Amniotic epithelial cell (primary cell): ENCODE measurements at regions not wholly inside any gene's neighbourhood (a gene's known extent, or its start where the extent isn't known, plus 50 kb on each side); places are given as distances from the start of the nearest gene placed in this dataset.
A peak's percentile ranks its signal among the peaks of the same experiment; 100 is the strongest.

Experiments used
- DNase-seq: peaks from one replicate; pipeline ENCODE4 v3.0.0-alpha.2; 2010; ENCODE audit warnings: low read depth

DNA sequence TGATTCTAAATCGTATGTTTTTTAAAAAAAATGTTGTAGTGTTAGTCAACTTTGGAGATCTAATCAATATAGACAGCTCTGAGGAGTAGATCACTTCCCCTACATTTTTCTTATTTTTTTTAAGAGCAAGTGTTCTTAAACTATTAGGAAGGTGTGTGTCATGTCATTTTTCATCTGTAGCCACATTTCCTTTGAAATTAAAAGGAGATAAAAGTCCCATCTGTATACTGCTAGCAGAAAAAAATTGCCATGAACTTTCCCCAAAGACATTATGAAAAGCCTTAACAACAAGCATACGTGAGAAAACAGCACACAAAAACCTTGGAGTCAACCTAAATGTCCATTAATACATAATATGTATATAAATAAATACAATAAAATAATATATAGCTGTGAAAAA lies 286.6 kb downstream of the ETS1 start:
- no peak for DNase-seq

DNA sequence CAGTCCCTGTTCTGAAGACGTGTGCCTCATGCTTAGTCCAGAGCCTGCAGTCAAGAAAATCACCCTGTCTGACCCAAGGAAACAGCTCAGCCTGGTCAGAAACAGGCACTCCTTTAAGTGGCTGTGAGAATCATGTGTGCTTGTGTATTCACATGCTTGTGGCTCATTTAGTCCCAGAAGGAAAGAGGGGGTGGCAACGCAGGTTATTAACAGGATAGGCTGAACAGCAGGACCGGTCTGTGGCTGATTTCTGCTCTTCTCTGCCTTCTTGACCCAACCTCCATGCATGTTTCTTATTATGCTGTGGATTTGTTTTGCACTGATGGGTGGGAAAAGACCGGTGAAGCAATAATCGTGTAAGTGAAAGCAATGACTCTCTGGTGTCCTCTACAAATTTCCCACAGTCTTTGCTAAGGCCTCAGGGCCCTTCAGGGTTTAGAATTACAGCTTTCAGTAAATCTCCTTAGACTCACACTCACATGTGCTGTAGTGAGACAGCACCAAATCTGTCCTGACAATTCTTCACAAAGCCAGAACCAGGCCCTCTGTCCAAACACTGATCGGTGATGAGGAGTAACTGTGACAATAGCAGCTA lies 288.1 kb downstream of the ETS1 start:
- peak; percentile 72 for DNase-seq

DNA sequence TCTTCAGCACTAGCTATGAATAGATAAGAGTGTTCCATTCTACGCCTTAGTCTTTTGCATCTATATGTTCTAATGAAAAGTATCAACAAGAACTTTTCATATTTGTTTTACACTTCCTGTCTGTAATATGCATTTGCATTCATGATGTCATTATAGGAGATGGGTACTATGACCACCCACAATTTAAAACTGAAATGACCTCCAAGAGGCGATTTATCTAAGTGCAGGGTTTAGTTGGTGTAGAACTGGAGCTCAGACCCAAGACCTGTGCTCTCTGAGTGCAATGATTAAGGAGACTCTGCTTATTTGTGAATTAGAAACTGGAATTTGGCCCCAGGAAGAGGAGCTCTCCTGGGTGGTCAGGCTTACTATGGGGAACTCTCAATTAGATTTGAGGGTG lies 289.1 kb downstream of the ETS1 start:
- no peak for DNase-seq

DNA sequence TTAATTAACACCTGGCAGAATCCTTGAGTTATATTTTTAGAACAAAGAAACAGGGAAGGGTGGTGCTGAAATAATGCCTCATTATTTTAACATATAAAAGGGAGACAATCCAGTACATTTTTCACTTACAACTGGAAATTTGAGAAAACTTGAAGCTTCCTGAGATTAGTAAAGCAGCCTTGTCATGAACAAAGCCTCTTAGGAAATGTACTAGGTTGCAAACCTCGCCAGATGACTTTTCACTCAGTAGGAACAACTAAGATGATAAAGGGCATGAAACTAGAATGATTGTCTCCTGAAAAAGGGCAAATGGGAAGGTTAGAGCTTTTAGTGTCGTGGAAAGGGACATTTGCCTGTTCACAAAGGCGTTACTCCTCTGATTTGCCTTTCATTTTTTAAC lies 289.6 kb downstream of the ETS1 start:
- DNase-seq: peak; percentile 19

DNA sequence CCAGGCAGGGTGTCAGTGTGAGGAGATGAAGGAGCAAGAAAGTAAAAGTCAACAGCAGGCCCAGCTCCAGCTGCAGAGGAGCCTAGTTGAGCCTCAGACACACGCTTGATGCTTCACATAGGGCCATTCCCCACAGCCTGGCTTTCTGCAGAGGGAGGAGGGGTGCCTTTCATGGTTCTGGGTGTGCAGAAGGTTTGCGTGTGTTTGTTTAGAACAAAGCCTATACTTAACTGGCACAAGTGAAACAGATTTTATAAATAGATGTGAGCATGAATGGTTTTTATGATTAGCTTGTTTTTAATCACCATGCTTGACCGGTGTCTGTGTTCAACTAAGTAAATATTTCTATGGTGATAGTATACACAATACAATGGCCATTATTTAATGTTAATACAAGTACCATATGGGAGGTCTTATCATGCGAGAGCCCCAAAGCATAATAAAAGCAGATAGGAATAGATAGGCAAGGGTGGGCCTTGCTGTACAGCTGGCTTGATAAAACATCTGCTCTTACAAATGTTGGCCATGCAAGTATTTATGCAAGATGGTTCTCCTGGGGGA lies 290.2 kb downstream of the ETS1 start:
- no peak for DNase-seq

DNA sequence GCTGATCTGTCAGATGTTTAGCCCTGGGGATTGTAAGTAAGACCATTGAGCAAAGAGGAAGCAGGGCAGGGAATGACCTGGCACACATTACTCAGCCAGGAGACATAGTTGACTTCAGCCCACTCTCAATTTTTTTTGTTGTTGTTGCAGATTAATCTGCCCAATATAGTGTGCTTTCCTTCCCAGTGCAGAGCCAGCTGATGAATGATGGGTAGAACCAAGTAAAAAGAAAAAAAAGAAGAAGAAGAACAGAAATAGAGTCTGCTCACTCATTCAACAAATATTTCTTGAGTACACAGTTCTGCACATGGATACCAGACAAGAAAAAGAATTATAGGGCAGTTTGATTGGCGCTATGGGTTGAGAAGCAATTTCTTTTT lies 292.7 kb downstream of the ETS1 start:
- DNase-seq: peak; percentile 71

DNA sequence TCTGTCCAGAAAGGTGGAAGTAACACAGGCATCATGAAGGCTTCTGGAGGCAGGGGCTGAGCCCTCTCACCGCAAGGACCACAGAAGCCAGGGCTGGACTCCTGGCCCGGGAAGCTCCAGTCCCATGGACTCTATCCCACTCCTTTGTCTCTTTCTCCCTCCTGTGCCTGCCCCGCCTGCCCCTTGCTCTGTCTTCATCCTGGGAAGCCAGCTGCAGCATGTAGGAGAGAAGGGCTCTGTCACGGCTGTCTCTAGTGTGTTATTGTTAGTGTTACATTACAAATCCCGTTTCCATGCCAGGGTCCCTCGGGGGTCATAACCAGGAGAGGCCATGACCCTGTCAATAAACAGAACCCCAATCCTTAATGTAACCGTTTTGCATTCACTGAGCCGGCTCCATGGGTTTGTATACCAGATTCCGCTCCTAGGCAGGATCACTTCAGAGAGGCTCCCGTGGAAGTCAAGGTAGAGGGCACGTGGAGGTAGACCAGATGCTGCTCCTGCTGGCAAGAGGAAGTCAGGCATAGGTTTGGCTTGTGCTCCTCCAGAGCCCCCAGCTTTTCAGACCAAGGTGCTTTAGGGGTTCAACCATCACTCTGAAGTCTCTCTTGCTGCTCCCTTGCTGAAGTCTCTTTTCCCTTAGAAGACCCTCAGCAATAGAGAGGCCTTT lies 293.2 kb downstream of the ETS1 start:
- DNase-seq: no peak

DNA sequence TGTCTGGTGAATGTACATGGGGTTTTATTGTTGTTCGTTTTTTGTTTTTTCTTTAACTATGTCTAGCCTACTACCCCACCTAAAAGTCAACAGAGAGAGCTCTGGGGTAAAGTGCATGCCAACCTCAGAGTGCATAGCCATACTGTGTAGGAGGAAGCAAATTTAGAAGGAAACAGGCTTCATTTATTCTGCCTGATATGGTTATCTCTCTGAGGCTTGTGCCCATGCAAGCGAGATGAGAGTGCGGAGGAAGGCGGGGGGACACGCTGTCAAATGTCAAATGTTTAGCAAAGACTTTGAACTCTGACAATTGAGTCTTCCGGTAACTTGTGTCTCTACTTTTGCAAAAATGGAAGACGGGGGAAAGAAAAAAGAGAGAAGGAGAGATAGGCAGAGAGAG lies 295.5 kb downstream of the ETS1 start:
- no peak for DNase-seq

DNA sequence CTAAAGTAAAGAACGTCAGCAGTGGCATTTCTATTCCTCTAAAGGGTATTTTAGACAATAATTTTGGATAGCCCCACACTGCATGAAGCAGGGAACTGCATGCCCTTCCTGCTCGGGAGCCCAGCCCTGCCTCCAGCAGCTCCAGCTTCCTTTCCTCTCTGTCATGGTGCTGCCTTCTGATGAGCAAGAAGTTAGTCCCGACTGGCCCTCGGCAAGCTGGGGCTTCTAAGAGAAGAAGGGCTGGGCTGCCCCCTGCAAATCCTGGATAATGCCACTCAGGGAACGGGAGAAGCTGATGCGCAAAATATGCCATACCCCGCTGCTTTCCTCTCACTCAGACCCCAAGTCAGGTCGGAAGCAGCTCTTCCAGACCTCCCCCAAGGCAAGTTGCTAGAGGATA lies 296.4 kb downstream of the ETS1 start:
- no peak for DNase-seq

DNA sequence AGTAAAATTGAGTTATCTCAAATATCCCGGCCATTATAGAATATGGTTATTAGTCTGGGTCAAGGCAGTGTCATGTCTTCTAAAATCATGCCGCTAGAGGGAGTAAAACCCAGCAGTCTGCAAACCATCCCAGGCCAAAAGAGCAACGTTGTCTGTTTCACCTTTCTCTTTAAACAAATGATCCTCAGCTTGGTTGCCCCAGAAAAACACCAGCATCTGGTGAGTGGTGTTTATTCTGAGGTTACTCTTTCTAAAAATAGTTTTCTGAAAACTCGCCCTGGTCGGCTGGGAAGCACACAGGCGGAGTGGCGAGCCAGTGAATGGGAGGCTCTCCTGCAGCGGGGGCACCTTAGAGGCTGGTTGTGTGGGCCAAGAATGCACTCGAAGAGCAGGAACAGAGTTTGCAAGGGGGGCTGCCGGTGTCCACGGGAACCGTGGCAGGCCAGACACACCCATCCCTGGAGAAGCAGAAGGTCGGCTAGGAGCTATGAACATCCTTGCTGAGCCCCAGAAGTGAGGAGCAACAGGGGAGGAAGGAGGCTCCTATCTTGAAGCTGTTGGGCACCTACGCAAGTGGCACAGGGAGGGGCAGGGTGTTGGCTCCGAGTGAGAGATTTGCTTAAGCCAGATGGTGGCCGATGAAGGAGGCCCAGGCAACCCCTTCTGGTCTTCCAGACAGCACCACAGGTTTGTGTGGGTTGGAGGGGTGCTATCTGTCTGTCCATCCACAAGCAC lies 297.1 kb downstream of the ETS1 start:
- DNase-seq: peak; percentile 84

DNA sequence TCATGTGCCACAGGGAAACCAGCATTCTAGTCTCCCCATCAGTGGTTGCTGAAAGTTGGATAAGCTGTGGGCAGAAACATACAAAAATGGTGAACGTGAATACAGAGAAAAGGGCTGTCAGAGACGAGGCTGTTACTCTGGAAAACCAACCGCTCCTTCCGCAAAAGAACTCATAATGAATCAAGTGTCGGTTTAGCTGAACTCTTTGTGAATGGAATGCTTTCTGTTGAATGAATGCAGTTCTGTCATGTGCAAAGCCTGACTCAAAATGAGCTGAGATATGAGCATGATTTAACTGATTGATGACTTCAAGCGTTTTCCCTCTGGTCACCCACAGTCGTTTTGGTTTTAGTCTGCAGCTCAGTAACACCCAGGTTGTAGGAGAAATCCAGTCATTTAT lies 298.3 kb downstream of the ETS1 start:
- DNase-seq: no peak

DNA sequence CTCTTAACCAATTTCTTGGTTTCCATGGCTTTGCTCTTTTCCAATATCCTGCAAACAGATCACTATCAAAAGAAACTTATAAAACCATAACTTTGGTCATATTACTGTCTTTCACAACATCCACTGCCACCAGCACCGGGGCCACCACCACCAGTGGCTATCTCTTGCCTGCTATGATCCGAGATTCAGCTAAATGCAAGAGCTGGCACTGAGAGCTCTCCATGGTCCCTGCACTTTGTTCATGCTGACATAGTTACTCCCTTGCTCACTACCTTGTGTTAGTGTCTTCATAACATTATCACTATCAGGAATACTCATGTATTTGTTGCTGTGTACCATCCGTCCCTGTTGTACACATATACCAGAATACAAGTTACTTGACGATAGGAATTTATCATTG lies 299.0 kb downstream of the ETS1 start:
- peak; percentile 26 for DNase-seq

DNA sequence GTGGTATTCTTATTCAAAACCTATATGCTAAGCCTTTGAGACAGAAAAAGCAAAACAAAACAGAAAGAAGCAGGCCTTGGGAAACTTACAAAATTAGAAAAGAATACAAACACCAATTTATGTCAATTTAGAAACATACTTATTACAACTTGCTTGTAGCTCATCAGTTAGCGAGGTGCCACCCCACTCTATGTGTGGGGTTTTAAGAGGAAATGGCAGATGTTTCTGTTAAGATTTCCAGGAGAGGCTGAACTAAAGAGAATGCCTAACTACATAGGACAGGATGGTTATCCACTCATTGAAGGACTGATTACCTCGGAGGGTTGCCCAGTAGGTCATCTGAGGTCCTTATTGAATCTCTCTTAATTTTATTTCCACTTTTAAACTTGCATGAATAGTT lies 302.0 kb downstream of the ETS1 start:
- no peak for DNase-seq

DNA sequence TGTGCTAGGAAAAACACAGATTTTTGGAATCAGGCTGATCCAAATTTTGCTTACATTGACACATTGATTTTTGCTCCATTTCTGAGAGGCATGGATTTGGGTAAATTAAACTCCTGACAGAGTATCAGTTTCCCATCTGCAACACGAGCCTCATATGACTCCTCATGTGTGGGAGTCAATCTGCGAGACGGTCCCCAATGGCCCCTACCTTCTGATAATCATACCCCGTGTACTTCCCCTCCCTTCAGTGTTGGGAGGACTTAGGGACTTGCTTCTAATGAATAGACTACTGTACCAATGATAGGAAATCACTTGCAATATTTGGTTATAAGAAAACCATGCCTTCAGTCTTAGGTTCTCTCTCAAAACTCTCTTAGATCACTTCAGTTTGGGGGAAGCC lies 302.7 kb downstream of the ETS1 start:
- DNase-seq: no peak

DNA sequence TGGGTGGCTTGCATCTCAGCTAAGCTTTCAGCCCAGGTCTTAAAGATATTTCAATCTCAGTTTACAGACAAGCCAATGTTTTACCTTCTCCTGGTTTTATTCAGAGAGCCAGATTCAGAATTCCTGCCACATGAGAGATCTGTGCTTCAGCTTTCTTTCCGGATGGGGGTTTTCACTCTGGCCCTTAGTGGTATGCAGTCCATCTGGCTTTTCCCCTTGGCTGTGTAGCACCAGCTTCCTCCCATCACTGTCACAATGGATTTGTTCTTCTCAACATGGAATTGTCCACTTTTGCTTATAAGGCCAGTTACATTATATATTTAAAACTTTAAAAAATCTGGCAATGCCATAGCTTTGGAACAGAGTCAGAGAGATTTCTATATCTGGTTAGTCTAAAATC lies 303.9 kb downstream of the ETS1 start:
- no peak for DNase-seq

DNA sequence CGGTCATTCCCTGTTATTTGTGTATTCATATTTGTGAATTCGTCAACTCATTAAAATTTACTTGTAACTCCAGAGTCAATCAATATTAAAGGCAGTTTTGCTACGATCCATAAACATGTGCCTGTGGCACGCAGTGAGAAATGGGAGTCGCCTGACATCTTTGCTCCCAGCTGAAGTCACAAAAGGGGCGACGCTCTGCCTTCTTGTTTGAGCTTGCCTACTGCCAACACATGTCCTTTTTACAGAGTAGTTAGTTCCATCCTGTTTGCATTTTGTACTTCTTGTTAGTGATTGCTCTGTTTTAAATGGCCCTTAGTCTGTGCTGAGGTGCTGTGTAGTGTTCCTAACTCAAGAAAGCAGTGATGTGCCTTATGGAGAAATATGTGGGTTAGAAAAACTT lies 305.3 kb downstream of the ETS1 start:
- no peak for DNase-seq

DNA sequence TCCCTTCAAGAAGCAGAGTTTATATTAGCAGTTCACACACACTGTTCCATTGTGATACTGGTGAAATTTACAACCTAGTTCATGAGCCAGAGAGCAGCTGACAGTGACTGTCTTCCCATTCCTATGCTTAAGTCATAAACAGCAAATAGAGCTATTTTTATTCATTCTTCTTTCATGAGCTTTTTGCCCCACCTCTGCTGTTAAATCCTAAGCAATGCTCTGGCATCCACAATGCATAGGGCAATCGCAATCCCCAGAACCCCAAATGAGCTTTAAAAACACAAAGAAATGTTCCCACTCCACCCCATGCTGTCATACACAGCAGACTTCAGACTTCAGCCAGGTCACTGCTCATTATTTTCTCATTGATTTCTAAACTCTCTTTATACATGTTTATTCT lies 307.5 kb downstream of the ETS1 start:
- peak; percentile 18 for DNase-seq

DNA sequence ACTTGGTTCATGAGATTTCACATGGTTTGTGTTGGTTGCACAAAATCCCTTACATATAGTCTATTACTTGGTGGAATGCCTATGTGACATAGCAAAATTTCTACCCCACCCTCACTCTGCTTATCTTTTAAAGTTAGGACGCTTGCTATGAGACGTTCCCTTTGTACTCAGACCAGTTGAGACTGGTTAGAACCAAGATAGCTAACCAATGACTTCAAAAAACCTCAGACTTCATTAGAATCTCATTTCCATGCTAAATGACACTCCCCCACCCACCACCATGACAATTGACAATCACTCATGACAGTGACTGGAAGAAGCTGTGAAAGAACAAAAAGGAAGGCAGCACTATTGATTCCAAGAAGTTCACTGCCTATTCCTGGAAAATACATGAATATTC lies 313.6 kb downstream of the ETS1 start:
- no peak for DNase-seq

DNA sequence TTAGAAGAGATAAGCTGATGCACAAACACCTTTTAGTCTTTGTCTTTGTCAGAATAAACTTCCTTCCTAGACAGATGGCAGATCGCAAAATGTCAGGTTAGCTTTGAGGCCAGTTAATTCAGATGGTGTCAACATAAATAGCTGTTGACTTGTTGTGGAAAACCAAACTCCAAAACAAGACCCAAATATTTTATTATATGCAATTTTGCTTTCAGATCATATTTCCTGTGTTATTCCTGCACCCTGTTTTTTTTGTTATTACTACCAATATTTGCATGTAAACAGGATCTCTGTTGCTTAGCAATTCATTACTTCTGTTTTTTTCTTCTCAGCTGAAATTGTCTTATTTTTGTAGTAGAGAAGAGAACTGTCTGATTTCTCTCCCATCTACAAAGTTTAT lies 316.0 kb downstream of the ETS1 start:
- DNase-seq: no peak

DNA sequence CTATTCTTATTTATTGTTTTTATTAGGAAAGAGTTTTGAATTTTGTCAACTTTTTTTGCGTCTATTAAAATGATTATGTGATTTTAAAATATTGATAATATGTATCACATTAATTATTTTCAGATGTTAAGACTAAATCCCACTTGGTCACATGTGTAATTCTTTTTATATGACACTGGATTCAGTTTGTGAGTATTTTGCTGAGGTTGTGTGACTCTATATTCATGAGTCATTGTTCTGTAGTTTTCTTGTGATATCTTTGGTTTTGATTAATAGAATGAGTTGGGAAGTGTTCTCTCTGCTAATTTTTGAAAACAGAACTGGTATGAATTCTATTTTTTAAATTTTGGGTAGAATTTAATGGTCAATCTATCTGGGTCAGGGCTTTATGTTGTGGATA lies 317.9 kb downstream of the ETS1 start:
- DNase-seq: no peak

DNA sequence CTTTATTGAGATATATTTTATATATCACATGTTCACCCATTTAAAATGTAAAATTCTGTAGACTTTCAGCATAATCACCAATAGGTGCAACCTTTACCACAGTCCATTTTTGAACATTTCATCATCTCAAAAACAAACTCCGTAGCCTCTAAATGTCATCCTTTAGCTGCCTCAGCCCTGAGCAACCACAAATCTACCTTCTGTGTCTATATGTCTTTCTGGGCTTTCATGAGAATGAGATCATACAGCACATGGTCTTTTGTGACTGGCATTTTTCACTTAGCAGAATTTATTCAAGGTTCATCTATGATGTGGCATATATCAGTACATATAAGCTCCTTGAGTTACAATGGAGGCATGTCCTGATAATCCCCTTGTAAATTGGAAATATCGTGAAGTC lies 320.5 kb downstream of the ETS1 start:
- DNase-seq: no peak

DNA sequence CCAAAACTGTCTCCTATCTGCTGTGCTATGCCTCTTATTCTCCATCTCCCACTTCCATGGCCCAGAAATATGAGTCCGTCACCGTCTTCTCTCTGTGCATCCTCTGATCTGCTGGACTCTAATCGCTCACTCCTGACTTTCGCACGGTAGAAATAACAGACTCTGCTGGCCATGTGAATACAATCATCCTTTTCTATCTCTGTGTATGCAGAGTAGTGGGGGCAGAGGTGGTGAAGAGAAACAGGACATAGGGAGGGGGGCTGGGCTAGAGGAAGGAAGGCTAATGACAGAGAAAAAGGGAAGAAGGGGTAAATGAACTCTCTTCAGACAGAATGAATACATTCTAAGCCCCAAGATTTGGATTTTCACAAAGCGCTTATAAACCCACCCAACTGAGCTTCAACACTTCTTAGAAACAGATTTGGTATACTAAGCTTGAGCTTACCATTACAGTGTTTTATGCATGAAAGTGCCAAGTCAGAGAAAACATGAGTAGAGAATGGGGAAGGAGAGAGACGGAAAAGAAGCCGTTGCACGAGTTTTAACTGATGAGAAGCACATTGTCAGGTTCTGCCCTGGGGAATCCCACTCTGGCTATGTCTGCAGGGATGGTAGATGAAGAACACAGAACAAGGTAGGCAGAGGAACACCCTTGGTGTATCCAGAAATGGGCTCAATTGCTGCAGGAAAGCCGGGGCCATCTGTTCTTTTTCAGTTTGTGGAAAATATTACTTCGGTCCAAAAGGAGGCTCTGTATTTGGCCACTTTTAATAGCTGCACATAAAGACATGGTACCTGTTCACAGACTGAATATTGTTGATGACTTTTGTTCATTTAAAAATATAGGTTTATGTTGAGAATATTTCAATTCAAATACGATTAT lies 324.7 kb downstream of the ETS1 start:
- no peak for DNase-seq
